Sigmoid colon (tissue), 4 donors: ENCODE measurements at regions not wholly inside any gene's neighbourhood (a gene's known extent, or its start where the extent isn't known, plus 50 kb on each side); places are given as distances from the start of the nearest gene placed in this dataset.

Experiments used
- POLR2A ChIP-seq, 2 donors: fragments of 450-650 bp; IDR thresholded peaks; one replicate each; pipeline ENCODE4 v1.6.1; 2016; ENCODE audit warnings: antibody characterized with exemption in 2 of 2, mild to moderate bottlenecking in 2 of 2, moderate library complexity in 2 of 2
- POLR2AphosphoS5 ChIP-seq, 4 donors: sonication (generic); formaldehyde crosslinking; IDR thresholded peaks; one replicate each; pipeline ENCODE4 v1.6.1; 2017; ENCODE audit warnings: antibody characterized with exemption in 4 of 4
- TF ChIP-seq, protein P1 (sequence below), 4 experiments: fragments of 450-650 bp in 3 of 4; fragments of 200-600 bp in 1 of 4; IDR thresholded peaks; one replicate each; pipeline ENCODE4 v1.5.1; 2016 to 2019; ENCODE audit warnings: antibody characterized with exemption in 4 of 4, mild to moderate bottlenecking in 3 of 4, moderate library complexity in 2 of 4

DNA sequence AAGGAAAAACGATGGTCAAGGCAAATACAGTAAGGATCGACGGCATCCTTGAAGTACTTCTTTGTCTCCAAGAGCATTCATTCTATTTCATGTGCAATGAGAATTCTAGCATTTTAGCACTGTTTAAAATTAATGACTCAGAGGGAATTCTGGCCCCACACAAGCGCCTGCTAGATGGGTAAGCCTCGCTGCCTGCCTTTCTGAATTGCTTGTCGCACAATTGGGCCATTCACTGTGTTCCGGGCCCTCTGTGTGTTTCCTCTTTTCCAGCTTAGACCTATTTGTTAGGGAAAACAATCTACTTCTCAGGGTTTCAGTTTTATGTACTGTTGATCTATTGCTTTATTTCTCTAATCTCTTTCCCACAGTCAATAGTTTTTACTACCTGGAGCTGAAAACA lies 204.7 kb upstream of the ZNF32 start:
- TF ChIP-seq, protein P1, sequence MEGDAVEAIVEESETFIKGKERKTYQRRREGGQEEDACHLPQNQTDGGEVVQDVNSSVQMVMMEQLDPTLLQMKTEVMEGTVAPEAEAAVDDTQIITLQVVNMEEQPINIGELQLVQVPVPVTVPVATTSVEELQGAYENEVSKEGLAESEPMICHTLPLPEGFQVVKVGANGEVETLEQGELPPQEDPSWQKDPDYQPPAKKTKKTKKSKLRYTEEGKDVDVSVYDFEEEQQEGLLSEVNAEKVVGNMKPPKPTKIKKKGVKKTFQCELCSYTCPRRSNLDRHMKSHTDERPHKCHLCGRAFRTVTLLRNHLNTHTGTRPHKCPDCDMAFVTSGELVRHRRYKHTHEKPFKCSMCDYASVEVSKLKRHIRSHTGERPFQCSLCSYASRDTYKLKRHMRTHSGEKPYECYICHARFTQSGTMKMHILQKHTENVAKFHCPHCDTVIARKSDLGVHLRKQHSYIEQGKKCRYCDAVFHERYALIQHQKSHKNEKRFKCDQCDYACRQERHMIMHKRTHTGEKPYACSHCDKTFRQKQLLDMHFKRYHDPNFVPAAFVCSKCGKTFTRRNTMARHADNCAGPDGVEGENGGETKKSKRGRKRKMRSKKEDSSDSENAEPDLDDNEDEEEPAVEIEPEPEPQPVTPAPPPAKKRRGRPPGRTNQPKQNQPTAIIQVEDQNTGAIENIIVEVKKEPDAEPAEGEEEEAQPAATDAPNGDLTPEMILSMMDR (IDR thresholded peaks at IDR 0.05), result no peak
- TF ChIP-seq POLR2A (IDR thresholded peaks at IDR 0.05) (no peak), POLR2AphosphoS5 (IDR thresholded peaks at IDR 0.05) (no peak)
